SK-N-SH (cell line): ENCODE measurements at regions not wholly inside any gene's neighbourhood (a gene's known extent, or its start where the extent isn't known, plus 50 kb on each side); places are given as distances from the start of the nearest gene placed in this dataset.
"Not testable (repeated sequence)": the region's sequence is repeated elsewhere in the genome, so short reads cannot be mapped to it uniquely, and the experiment has no call there.

Experiments used
- CTCF ChIA-PET: fragments of 300-600, 350-600 bp; formaldehyde crosslinking; extraction: SDS; loops from one replicate; lab custom pipeline; 2021; lab: Yijun Ruan, JAX
- POLR2A ChIA-PET: fragments of 350-600 bp; sonication (Branson Sonifier 250); formaldehyde crosslinking; extraction: SDS; loops from one replicate; lab custom pipeline; 2020; ENCODE audit warnings: antibody characterized with exemption, inconsistent platforms; lab: Yijun Ruan, JAX
- DNase-seq: peaks from one replicate; pipeline ENCODE4 v3.0.0; 2012
- H2AFZ ChIP-seq: fragments of 200-600 bp; sonication (generic); 2 replicates; pipeline ENCODE4 v1.8.1; 2016; ENCODE audit warnings: antibody characterized with exemption, mild to moderate bottlenecking, low read depth
- H3F3A ChIP-seq: fragments of 200-600 bp; sonication (generic); replicated peaks from 2 replicates; pipeline ENCODE3; 2016; ENCODE audit warnings: antibody characterized with exemption, mild to moderate bottlenecking; ENCODE audit not compliant: insufficient read depth
- H3K27ac ChIP-seq, 2 experiments: fragments of 200-500 bp in 1 of 2; fragments of 200-600 bp in 1 of 2; sonication (Bioruptor generic) in 1 of 2; sonication (generic), shearing (Covaris generic) in 1 of 2; 2 replicates each; pipeline versions ENCODE4 v1.5.1 to v1.6.1; 2014 to 2016; ENCODE audit warnings: low read depth in 2 of 2, inconsistent platforms in 1 of 2, low read length in 1 of 2, mild to moderate bottlenecking in 1 of 2, mixed read lengths in 1 of 2
- H3K27me3 ChIP-seq: fragments of 200-600 bp; sonication (generic), shearing (Covaris generic); 2 replicates; pipeline ENCODE4 v1.6.1; 2016; ENCODE audit warnings: mixed run types; ENCODE audit not compliant: insufficient read depth
- H3K36me3 ChIP-seq, 2 experiments: fragments of 200-500 bp in 1 of 2; fragments of 200-600 bp in 1 of 2; sonication (Bioruptor generic) in 1 of 2; sonication (generic) in 1 of 2; replicated peaks in 1 of 2; 2 replicates each; pipeline versions ENCODE3 to v1.5.1; 2014 to 2016; ENCODE audit warnings: low read length in 1 of 2, mild to moderate bottlenecking in 1 of 2; ENCODE audit not compliant: insufficient read depth in 2 of 2, control insufficient read depth in 1 of 2
- H3K4me1 ChIP-seq, 2 experiments: fragments of 200-500 bp in 1 of 2; fragments of 200-600 bp in 1 of 2; sonication (Bioruptor generic) in 1 of 2; sonication (generic), shearing (Covaris generic) in 1 of 2; 2 replicates each; pipeline versions ENCODE4 v1.5.1 to v1.6.1; 2014 to 2016; ENCODE audit warnings: low read depth in 1 of 2, low read length in 1 of 2, mixed run types in 1 of 2; ENCODE audit not compliant: insufficient read depth in 2 of 2, control insufficient read depth in 1 of 2
- H3K4me2 ChIP-seq: fragments of 200-600 bp; sonication (generic), shearing (Covaris generic); 2 replicates; pipeline ENCODE4 v1.6.1; 2017; ENCODE audit warnings: mixed run types
- H3K4me3 ChIP-seq, 2 experiments: fragments of 200-500 bp in 1 of 2; fragments of 200-600 bp in 1 of 2; sonication (Bioruptor generic) in 1 of 2; sonication (generic), shearing (Covaris generic) in 1 of 2; 2 replicates each; pipeline versions ENCODE4 v1.5.1 to v1.8.1; 2014 to 2016; ENCODE audit warnings: low read depth in 2 of 2, inconsistent platforms in 1 of 2, low read length in 1 of 2, mild to moderate bottlenecking in 1 of 2, mixed read lengths in 1 of 2, moderate library complexity in 1 of 2
- H3K79me2 ChIP-seq: fragments of 200-600 bp; sonication (generic); 2 replicates; pipeline ENCODE4 v1.8.1; 2017; ENCODE audit warnings: mild to moderate bottlenecking; ENCODE audit not compliant: insufficient read depth
- H3K9ac ChIP-seq: fragments of 200-600 bp; sonication (generic); 2 replicates; pipeline ENCODE4 v1.6.1; 2017; ENCODE audit warnings: mixed run types
- H3K9me2 ChIP-seq: fragments of 200-600 bp; sonication (generic); 2 replicates; pipeline ENCODE4 v1.6.1; 2017; ENCODE audit warnings: mixed run types
- H3K9me3 ChIP-seq: fragments of 200-600 bp; sonication (generic); 2 replicates; pipeline ENCODE4 v1.6.1; 2017; ENCODE audit warnings: mixed run types, mild to moderate bottlenecking, moderate library complexity
- H4K20me1 ChIP-seq: fragments of 200-600 bp; sonication (generic); 2 replicates; pipeline ENCODE4 v1.6.1; 2017; ENCODE audit warnings: mild to moderate bottlenecking, mixed run types; ENCODE audit not compliant: insufficient read depth
- CHD2 ChIP-seq: fragments of 150-350 bp; IDR thresholded peaks from 2 replicates; pipeline ENCODE4 v1.6.1; 2018; ENCODE audit warnings: low read length; ENCODE audit not compliant: partially characterized antibody
- EZH2phosphoT487 ChIP-seq: fragments of 200-600 bp; sonication (generic); IDR thresholded peaks from 2 replicates; pipeline ENCODE4 v1.6.1; 2017; ENCODE audit warnings: low read depth, mixed run types, mild to moderate bottlenecking, antibody characterized with exemption, moderate library complexity, borderline replicate concordance
- FOXJ3 ChIP-seq: sonication (generic); formaldehyde crosslinking; IDR thresholded peaks from 2 replicates; pipeline ENCODE4 v1.5.1; 2020; ENCODE audit warnings: mild to moderate bottlenecking, missing genetic modification reagents
- MXI1 ChIP-seq: IDR thresholded peaks from 2 replicates; pipeline ENCODE4 v1.6.1; 2012; ENCODE audit warnings: mild to moderate bottlenecking, low read depth, low read length, improper control_type of control experiment
- RAD21 ChIP-seq: IDR thresholded peaks from 2 replicates; pipeline ENCODE4 v1.6.1; 2012; ENCODE audit warnings: mild to moderate bottlenecking, low read length
- RCOR1 ChIP-seq: fragments of 150-350 bp; IDR thresholded peaks from 2 replicates; pipeline ENCODE4 v1.6.1; 2017; ENCODE audit warnings: antibody characterized with exemption, low read length
- REST ChIP-seq: IDR thresholded peaks from 2 replicates; pipeline ENCODE4 v1.6.1; 2012; ENCODE audit warnings: mild to moderate bottlenecking, low read depth, low read length, moderate library complexity
- SIN3A ChIP-seq: IDR thresholded peaks from 2 replicates; pipeline ENCODE4 v1.6.1; 2012; ENCODE audit warnings: low read depth, mild to moderate bottlenecking, low read length, moderate library complexity, borderline replicate concordance
- TAF1 ChIP-seq: IDR thresholded peaks from 2 replicates; pipeline ENCODE4 v1.6.1; 2012; ENCODE audit warnings: low read depth, mild to moderate bottlenecking, low read length, moderate library complexity, borderline replicate concordance
- TEAD4 ChIP-seq: IDR thresholded peaks from 2 replicates; pipeline ENCODE4 v1.4.0; 2012; ENCODE audit warnings: mild to moderate bottlenecking, borderline replicate concordance; ENCODE audit not compliant: insufficient read depth
- USF2 ChIP-seq: fragments of 150-350 bp; IDR thresholded peaks from 2 replicates; pipeline ENCODE4 v1.6.1; 2017; ENCODE audit warnings: antibody characterized with exemption, low read length, low read depth, borderline replicate concordance
- ZBTB33 ChIP-seq: IDR thresholded peaks from 2 replicates; pipeline ENCODE4 v1.4.0; 2012; ENCODE audit warnings: low read depth, borderline replicate concordance
- WGBS: methylation state at CpG from one replicate; pipeline ENCODE4 v1.1.6; 2017; ENCODE audit warnings: low lambda C conversion rate; 5-methylcytosine and 5-hydroxymethylcytosine counted together

GRCh38 chr7:142450206-142450605 is 192.3 kb upstream of the PRSS58 start:
- Histone ChIP-seq H3K9me3 (no peaks in the 10 kb centered on the region), H3K4me1 (no peaks in the 10 kb centered on the region), H3F3A (no peaks in the 10 kb centered on the region), H3K79me2 (no peaks in the 10 kb centered on the region), H3K9ac (no peak overlapping the region), H2AFZ (no peak overlapping the region), H3K9me2 (no peaks in the 10 kb centered on the region), H3K4me2 (no peak overlapping the region), H3K27ac (no peak overlapping the region), H3K4me3 (no peak overlapping the region), H4K20me1 (no peaks in the 10 kb centered on the region), H3K36me3 (no peaks in the 10 kb centered on the region), H3K27me3 (no peaks in the 10 kb centered on the region)
- DNase-seq, result no peak
- ChIA-PET CTCF (interaction anchor here (0.6 to 4.1 kb wide), 6 partner anchors 10 to 66 kb away, joined by 3 to 29 read pairs (median 3); no protein-coding TSS in a partner anchor), POLR2A (no interaction called here)
- TF ChIP-seq REST (no peak), SIN3A (no peak), RCOR1 (no peak), MXI1 (no peak), FOXJ3 (CRISPR knock-in tag) (no peak), RAD21 (no peak), EZH2phosphoT487 (no peak), USF2 (no peak), ZBTB33 (no peak), TEAD4 (no peak), TAF1 (no peak), CHD2 (no peak)
- WGBS, result 73% methylated on average over 8 of the region's 8 CpGs

- H3K27me3 ChIP-seq, H3K27ac ChIP-seq, H3K4me3 ChIP-seq, H3K4me1 ChIP-seq, H3K9ac ChIP-seq, POLR2A ChIA-PET, H4K20me1 ChIP-seq, H3K79me2 ChIP-seq, H3K36me3 ChIP-seq, H3K9me2 ChIP-seq, H3F3A ChIP-seq, H3K9me3 ChIP-seq, H2AFZ ChIP-seq, DNase-seq, H3K4me2 ChIP-seq: not testable (repeated sequence)
- 74% methylated on average over 8 of the region's 8 CpGs for WGBS
- CTCF ChIA-PET, result interaction anchor here (0.7 to 4.1 kb wide), 5 partner anchors 11 to 766 kb away, joined by 3 to 29 read pairs (median 3); no protein-coding TSS in a partner anchor
These were observed 191.0 kb upstream of the PRSS58 start for GRCh38 chr7:142448857-142449256.
